ENCODE measurements at regions not wholly inside any gene's neighbourhood (a gene's known extent, or its start where the extent isn't known, plus 50 kb on each side); places are given as distances from the start of the nearest gene placed in this dataset.

DNA sequence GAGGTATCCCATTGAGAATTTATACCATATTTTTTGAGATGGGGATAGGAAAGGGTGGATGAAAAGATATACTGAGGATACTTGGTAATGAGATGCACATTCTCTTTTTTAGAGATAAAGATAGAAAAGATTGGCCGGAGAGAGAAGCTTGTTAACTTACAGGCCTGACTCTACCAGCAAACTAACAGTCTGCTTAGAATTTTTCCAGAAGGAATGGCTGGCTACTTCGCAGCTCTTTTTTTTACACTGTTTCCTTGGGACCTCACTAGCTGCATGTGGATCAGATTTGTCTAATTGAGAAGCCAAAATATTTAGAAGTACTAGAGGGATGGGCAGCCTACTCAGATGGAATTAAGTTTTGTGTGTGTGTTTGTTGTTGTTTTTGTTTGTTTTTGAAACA, 586.6 kb downstream of the TAFA4 start:
- TF ChIP-seq POLR2AphosphoS5 (IDR thresholded peaks at IDR 0.05), result no peak
- TF ChIP-seq POLR2A (IDR thresholded peaks at IDR 0.05), result no peak
- no peak for TF ChIP-seq EP300 (IDR thresholded peaks at IDR 0.05)
- TF ChIP-seq, protein P1, sequence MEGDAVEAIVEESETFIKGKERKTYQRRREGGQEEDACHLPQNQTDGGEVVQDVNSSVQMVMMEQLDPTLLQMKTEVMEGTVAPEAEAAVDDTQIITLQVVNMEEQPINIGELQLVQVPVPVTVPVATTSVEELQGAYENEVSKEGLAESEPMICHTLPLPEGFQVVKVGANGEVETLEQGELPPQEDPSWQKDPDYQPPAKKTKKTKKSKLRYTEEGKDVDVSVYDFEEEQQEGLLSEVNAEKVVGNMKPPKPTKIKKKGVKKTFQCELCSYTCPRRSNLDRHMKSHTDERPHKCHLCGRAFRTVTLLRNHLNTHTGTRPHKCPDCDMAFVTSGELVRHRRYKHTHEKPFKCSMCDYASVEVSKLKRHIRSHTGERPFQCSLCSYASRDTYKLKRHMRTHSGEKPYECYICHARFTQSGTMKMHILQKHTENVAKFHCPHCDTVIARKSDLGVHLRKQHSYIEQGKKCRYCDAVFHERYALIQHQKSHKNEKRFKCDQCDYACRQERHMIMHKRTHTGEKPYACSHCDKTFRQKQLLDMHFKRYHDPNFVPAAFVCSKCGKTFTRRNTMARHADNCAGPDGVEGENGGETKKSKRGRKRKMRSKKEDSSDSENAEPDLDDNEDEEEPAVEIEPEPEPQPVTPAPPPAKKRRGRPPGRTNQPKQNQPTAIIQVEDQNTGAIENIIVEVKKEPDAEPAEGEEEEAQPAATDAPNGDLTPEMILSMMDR (IDR thresholded peaks at IDR 0.05), result no peak
- Histone ChIP-seq H3K36me3 (no peaks in the 10 kb centered on the region), H3K27ac (no peak overlapping the region), H3K27me3 (no peaks in the 10 kb centered on the region), H3K9me3 (no peaks in the 10 kb centered on the region), H3K4me3 (no peak overlapping the region), H3K4me1 (no peaks in the 10 kb centered on the region)
- DNase-seq, result no peak
- intact Hi-C loops (cut with DNase I), result no loop called here
- WGBS, 2 donors, result 47 to 75% methylated on average over 2 of the region's 2 CpGs

DNA sequence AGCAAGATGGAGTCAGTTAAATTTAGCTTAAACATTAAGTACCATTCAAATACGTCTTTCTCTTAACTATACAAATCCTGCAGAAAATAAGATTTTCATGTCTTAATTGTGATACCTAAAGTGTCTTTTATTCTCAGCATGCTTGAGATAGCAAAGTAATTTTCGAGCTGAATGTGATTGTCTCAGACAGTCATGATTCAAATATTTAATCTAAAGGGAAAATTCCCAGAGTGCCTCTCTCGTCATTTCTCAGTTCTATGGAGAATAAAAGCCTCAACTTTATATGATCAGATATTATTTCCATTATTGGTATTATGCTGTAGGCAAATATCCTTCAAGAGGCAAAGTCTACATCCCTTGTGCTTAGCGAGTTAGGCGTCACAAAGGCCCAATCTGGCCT, 589.9 kb downstream of the TAFA4 start:
- WGBS, 2 donors, result 67 to 88% methylated on average over 5 of the region's 5 CpGs
- intact Hi-C loops (cut with DNase I), result no loop called here

GRCh38 chr3:68336042-68336441, 596.3 kb downstream of the TAFA4 start:
- no peaks in the 10 kb centered on the region for H3K27me3 ChIP-seq
- no peaks in the 10 kb centered on the region for H3K4me1 ChIP-seq
- no peaks in the 10 kb centered on the region for H3K9me3 ChIP-seq
- no peak overlapping the region for H3K4me3 ChIP-seq
- WGBS, 2 donors, result 81% methylated on average over 1 of the region's 1 CpG
- TF ChIP-seq, protein P1 (IDR thresholded peaks at IDR 0.05), result no peak
- TF ChIP-seq POLR2AphosphoS5 (IDR thresholded peaks at IDR 0.05), result no peak
- no peak for TF ChIP-seq POLR2A (IDR thresholded peaks at IDR 0.05)
- no peak for TF ChIP-seq EP300 (IDR thresholded peaks at IDR 0.05)
- DNase-seq, result no peak
- H3K36me3 ChIP-seq, result no peaks in the 10 kb centered on the region
- H3K27ac ChIP-seq, result no peak overlapping the region
- intact Hi-C loops (cut with DNase I), result no loop called here

More for the DNA sequence above, 589.9 kb downstream of the TAFA4 start:
- TF ChIP-seq POLR2A (IDR thresholded peaks at IDR 0.05) (no peak), POLR2AphosphoS5 (IDR thresholded peaks at IDR 0.05) (no peak), EP300 (IDR thresholded peaks at IDR 0.05) (no peak)
- TF ChIP-seq, protein P1 (IDR thresholded peaks at IDR 0.05), result no peak
- H3K9me3 ChIP-seq, result no peaks in the 10 kb centered on the region
- H3K36me3 ChIP-seq, result no peaks in the 10 kb centered on the region
- no peak overlapping the region for H3K27ac ChIP-seq
- no peaks in the 10 kb centered on the region for H3K27me3 ChIP-seq
- no peaks in the 10 kb centered on the region for H3K4me1 ChIP-seq
- no peak overlapping the region for H3K4me3 ChIP-seq
- DNase-seq, result no peak

- intact Hi-C loops (cut with DNase I), result no loop called here
- Histone ChIP-seq H3K27ac (no peak overlapping the region), H3K4me1 (no peaks in the 10 kb centered on the region), H3K9me3 (no peaks in the 10 kb centered on the region), H3K36me3 (no peaks in the 10 kb centered on the region), H3K27me3 (no peaks in the 10 kb centered on the region), H3K4me3 (no peak overlapping the region)
- no peak for DNase-seq
- TF ChIP-seq, protein P1 (IDR thresholded peaks at IDR 0.05), result no peak
- TF ChIP-seq EP300 (IDR thresholded peaks at IDR 0.05) (no peak), POLR2AphosphoS5 (IDR thresholded peaks at IDR 0.05) (no peak), POLR2A (IDR thresholded peaks at IDR 0.05) (no peak)
- 86 to 87% methylated on average over 4 of the region's 4 CpGs for WGBS, 2 donors
These were observed 597.9 kb downstream of the TAFA4 start for GRCh38 chr3:68334367-68334986.

GRCh38 chr3:68328049-68328448, 604.3 kb downstream of the TAFA4 start:
- Histone ChIP-seq H3K9me3 (no peaks in the 10 kb centered on the region), H3K4me3 (no peak overlapping the region), H3K4me1 (no peaks in the 10 kb centered on the region), H3K27ac (no peak overlapping the region), H3K27me3 (no peaks in the 10 kb centered on the region), H3K36me3 (no peaks in the 10 kb centered on the region)
- no peak for TF ChIP-seq POLR2A (IDR thresholded peaks at IDR 0.05)
- TF ChIP-seq POLR2AphosphoS5 (IDR thresholded peaks at IDR 0.05), result no peak
- TF ChIP-seq EP300 (IDR thresholded peaks at IDR 0.05), result no peak
- TF ChIP-seq, protein P1 (IDR thresholded peaks at IDR 0.05), result no peak
- intact Hi-C loops (cut with DNase I), result no loop called here
- WGBS, 2 donors, result 91 to 96% methylated on average over 3 of the region's 3 CpGs
- no peak for DNase-seq

Measured in sigmoid colon (tissue), 6 donors.